Upper lobe of left lung (tissue), 6 donors: ENCODE measurements at regions not wholly inside any gene's neighbourhood (a gene's known extent, or its start where the extent isn't known, plus 50 kb on each side); places are given as distances from the start of the nearest gene placed in this dataset.

Experiments
- ATAC-seq, 2 donors: fragments of 200-7000 bp; cut with Tn5 transposase; one replicate each; pipeline ENCODE4 v1.9.1; 2022; ENCODE audit warnings: mild to moderate bottlenecking in 2 of 2, moderate library complexity in 2 of 2; ENCODE audit not compliant: low FRiP score in 2 of 2
- DNase-seq, 2 donors: peaks; one replicate each; pipeline ENCODE4 v3.0.0-alpha.2; 2019 to 2020
- H3K27ac ChIP-seq, 4 donors: fragments of 200-600 bp; sonication (generic); one replicate each; pipeline ENCODE4 v1.5.1; 2016 to 2019
- H3K27me3 ChIP-seq, 4 donors: fragments of 200-600 bp; sonication (generic); one replicate each; pipeline ENCODE4 v1.5.1; 2017 to 2019
- H3K36me3 ChIP-seq, 4 donors: fragments of 200-600 bp; sonication (generic); one replicate each; pipeline ENCODE4 v1.5.1; 2016 to 2019
- H3K4me1 ChIP-seq, 4 donors: fragments of 200-600 bp; sonication (generic); one replicate each; pipeline ENCODE4 v1.5.1; 2018 to 2019
- H3K4me3 ChIP-seq, 4 donors: fragments of 200-600 bp; sonication (generic); one replicate each; pipeline ENCODE4 v1.5.1; 2017 to 2019; ENCODE audit warnings: mild to moderate bottlenecking in 2 of 4, moderate library complexity in 1 of 4
- H3K9me3 ChIP-seq, 4 donors: fragments of 200-600 bp; sonication (generic); one replicate each; pipeline ENCODE4 v1.5.1; 2018 to 2019
- EP300 ChIP-seq, 4 donors: sonication (generic); formaldehyde crosslinking; IDR thresholded peaks; one replicate each; pipeline ENCODE4 v1.5.1; 2017; ENCODE audit warnings: antibody characterized with exemption in 4 of 4, control low read depth in 2 of 4
- POLR2A ChIP-seq, 4 donors: fragments of 450-650 bp; IDR thresholded peaks; one replicate each; pipeline ENCODE4 v1.5.1; 2016 to 2017; ENCODE audit warnings: antibody characterized with exemption in 4 of 4, mild to moderate bottlenecking in 2 of 4
- POLR2AphosphoS5 ChIP-seq, 2 donors: sonication (generic); formaldehyde crosslinking; IDR thresholded peaks; one replicate each; pipeline ENCODE4 v1.5.1; 2017; ENCODE audit warnings: antibody characterized with exemption in 2 of 2
- WGBS, 2 donors: methylation state at CpG; one replicate each; pipeline ENCODE4 v1.1.5; 2017 to 2018; 5-methylcytosine and 5-hydroxymethylcytosine counted together
- TF ChIP-seq, protein P1 (sequence below), 6 experiments: fragments of 450-650 bp in 4 of 6; fragments of 200-600 bp in 2 of 6; sonication (generic) in 2 of 6; IDR thresholded peaks; one replicate each; pipeline ENCODE4 v1.5.1; 2016 to 2019; ENCODE audit warnings: antibody characterized with exemption in 6 of 6
- donor health status: DM: no; HTN: no; CAD: no; lungs with moderate emphysema.
- donor health status: DM: no; HTN: yes; CAD: no; lungs with severe emphysema.

- no peak for DNase-seq
- 93% methylated on average over 5 to 9 of the region's 9 CpGs for WGBS, 2 donors
- H3K9me3 ChIP-seq = no peaks in the 10 kb centered on the region
- H3K27me3 ChIP-seq = no peaks in the 10 kb centered on the region
- H3K4me1 ChIP-seq = no peaks in the 10 kb centered on the region
- no peaks in the 10 kb centered on the region for H3K36me3 ChIP-seq
- no peak overlapping the region for H3K4me3 ChIP-seq
- H3K27ac ChIP-seq = no peak overlapping the region
- no peak for ATAC-seq
- TF ChIP-seq POLR2AphosphoS5 (IDR thresholded peaks at IDR 0.05) = no peak
- no peak for TF ChIP-seq EP300 (IDR thresholded peaks at IDR 0.05)
- no peak for TF ChIP-seq POLR2A (IDR thresholded peaks at IDR 0.05)
- TF ChIP-seq, protein P1, sequence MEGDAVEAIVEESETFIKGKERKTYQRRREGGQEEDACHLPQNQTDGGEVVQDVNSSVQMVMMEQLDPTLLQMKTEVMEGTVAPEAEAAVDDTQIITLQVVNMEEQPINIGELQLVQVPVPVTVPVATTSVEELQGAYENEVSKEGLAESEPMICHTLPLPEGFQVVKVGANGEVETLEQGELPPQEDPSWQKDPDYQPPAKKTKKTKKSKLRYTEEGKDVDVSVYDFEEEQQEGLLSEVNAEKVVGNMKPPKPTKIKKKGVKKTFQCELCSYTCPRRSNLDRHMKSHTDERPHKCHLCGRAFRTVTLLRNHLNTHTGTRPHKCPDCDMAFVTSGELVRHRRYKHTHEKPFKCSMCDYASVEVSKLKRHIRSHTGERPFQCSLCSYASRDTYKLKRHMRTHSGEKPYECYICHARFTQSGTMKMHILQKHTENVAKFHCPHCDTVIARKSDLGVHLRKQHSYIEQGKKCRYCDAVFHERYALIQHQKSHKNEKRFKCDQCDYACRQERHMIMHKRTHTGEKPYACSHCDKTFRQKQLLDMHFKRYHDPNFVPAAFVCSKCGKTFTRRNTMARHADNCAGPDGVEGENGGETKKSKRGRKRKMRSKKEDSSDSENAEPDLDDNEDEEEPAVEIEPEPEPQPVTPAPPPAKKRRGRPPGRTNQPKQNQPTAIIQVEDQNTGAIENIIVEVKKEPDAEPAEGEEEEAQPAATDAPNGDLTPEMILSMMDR (IDR thresholded peaks at IDR 0.05) = no peak
These were observed 156.9 kb upstream of the GDF10 start for GRCh38 chr10:47143072-47143471.

DNA sequence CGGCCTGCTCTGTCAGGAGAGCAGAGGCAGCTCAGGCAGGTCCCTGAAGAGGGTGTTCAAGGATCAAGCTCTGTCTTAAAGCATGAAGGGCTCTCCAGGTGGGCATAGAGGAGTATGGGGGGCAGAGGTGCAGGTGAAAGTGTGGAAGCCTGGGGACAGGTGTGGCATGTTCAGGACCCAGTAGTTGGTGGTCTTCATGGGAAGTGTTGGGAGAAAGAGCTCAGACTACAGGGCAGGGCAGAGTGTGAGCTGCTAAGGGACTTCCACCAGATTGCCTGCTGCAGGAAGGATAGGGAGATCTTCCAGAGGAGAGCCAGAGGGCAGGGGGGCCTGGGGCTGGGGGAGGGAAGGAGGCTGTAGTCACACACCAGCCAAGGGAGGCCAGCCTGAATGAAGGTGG is 156.5 kb upstream of the GDF10 start:
- H3K36me3 ChIP-seq = no peaks in the 10 kb centered on the region
- DNase-seq (no peak), ATAC-seq (peak in 1 of 2 donors; percentile 6)
- H3K9me3 ChIP-seq = no peaks in the 10 kb centered on the region
- H3K4me1 ChIP-seq = no peaks in the 10 kb centered on the region
- H3K27me3 ChIP-seq = no peaks in the 10 kb centered on the region
- no peak for TF ChIP-seq EP300 (IDR thresholded peaks at IDR 0.05)
- TF ChIP-seq POLR2A (IDR thresholded peaks at IDR 0.05) = no peak
- TF ChIP-seq POLR2AphosphoS5 (IDR thresholded peaks at IDR 0.05) = no peak
- TF ChIP-seq, protein P1 (IDR thresholded peaks at IDR 0.05) = no peak
- no peak overlapping the region for H3K27ac ChIP-seq
- no peak overlapping the region for H3K4me3 ChIP-seq
- WGBS, 2 donors = 71 to 92% methylated on average over 1 of the region's 1 CpG

- H3K4me3 ChIP-seq = no peak overlapping the region
- H3K27me3 ChIP-seq = no peaks in the 10 kb centered on the region
- 90 to 100% methylated on average over 3 of the region's 3 CpGs for WGBS, 2 donors
- ATAC-seq (no peak), DNase-seq (peak in 1 of 2 donors; percentile 56)
- no peaks in the 10 kb centered on the region for H3K36me3 ChIP-seq
- TF ChIP-seq POLR2AphosphoS5 (IDR thresholded peaks at IDR 0.05) (no peak), EP300 (IDR thresholded peaks at IDR 0.05) (no peak), POLR2A (IDR thresholded peaks at IDR 0.05) (no peak)
- TF ChIP-seq, protein P1 (IDR thresholded peaks at IDR 0.05) = no peak
- H3K4me1 ChIP-seq = no peaks in the 10 kb centered on the region
- no peaks in the 10 kb centered on the region for H3K9me3 ChIP-seq
- no peak overlapping the region for H3K27ac ChIP-seq
These were observed 155.5 kb upstream of the GDF10 start for GRCh38 chr10:47144525-47144924.

DNA sequence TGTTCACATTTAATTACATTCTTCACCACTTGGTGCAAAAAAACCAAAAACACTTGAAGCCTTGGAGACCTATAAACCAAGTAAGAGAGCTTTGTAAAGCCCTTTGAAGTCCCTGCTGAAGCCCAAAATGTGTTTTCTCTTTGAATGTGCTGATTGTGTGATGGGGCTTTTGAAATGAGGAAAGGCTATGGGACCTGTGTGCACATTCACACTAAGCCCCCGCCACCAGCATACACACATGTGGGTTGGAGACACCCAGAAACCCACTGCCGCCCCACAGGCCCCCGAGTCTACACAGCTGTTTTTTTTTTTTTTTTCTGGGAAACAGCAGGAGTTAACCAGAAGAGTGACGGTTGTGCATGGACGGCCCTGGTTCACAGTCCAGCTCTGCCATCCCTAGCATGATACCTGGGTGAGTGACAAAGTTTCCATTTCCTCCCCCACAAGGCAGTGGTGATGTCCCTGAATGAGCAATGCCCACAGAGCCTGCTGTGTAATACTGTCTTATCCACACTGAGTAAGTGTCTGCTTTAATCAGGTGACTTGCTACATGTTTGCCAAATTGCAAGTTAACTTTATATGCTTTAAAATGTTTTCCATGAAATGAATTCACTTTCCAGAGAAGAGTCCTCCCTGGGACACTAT is 154.6 kb upstream of the GDF10 start:
- DNase-seq (no peak), ATAC-seq (no peak)
- H3K4me1 ChIP-seq = no peaks in the 10 kb centered on the region
- TF ChIP-seq, protein P1 (IDR thresholded peaks at IDR 0.05) = no peak
- TF ChIP-seq EP300 (IDR thresholded peaks at IDR 0.05) = no peak
- no peak for TF ChIP-seq POLR2A (IDR thresholded peaks at IDR 0.05)
- TF ChIP-seq POLR2AphosphoS5 (IDR thresholded peaks at IDR 0.05) = no peak
- no peak overlapping the region for H3K27ac ChIP-seq
- H3K36me3 ChIP-seq = no peaks in the 10 kb centered on the region
- H3K4me3 ChIP-seq = no peak overlapping the region
- H3K27me3 ChIP-seq = no peaks in the 10 kb centered on the region
- H3K9me3 ChIP-seq = no peaks in the 10 kb centered on the region
- WGBS, 2 donors = 87 to 98% methylated on average over 5 of the region's 5 CpGs

DNA sequence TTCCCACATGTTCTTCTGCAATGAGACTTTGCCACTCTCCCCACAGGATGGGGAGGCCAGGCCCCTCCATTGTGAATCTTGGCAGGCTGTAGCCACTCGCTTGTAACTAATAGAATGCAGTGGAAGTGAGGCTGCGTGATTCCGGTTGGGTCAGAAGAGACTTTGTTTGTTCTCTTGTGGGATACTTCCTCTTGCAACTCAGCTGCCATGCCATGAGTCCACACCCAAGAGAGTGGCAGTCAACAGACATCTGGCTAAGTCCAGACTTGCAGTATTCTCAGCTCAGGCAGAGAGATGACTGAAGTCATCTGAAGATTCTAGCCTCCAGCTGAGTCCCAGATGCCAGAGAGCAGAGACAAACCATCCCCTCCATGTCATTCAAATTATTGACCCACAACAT is 153.4 kb upstream of the GDF10 start:
- no peak for DNase-seq
- peak in 1 of 2 donors; percentile 71 for ATAC-seq
- H3K4me3 ChIP-seq = no peak overlapping the region

More for the DNA sequence above, 153.4 kb upstream of the GDF10 start:
- TF ChIP-seq POLR2A (IDR thresholded peaks at IDR 0.05) (no peak), POLR2AphosphoS5 (IDR thresholded peaks at IDR 0.05) (no peak), EP300 (IDR thresholded peaks at IDR 0.05) (no peak)
- TF ChIP-seq, protein P1 (IDR thresholded peaks at IDR 0.05) = no peak
- H3K36me3 ChIP-seq = no peaks in the 10 kb centered on the region
- no peaks in the 10 kb centered on the region for H3K27me3 ChIP-seq
- WGBS, 2 donors = 47 to 63% methylated on average over 3 of the region's 3 CpGs
- no peak overlapping the region for H3K27ac ChIP-seq
- H3K4me1 ChIP-seq = no peaks in the 10 kb centered on the region
- H3K9me3 ChIP-seq = no peaks in the 10 kb centered on the region
